H1 (cell line): ENCODE measurements at regions not wholly inside any gene's neighbourhood (a gene's known extent, or its start where the extent isn't known, plus 50 kb on each side); places are given as distances from the start of the nearest gene placed in this dataset.

ENCODE experiments used
- ASH2L ChIP-seq: fragments of 200-600, 300-600 bp; sonication (generic); IDR thresholded peaks from one replicate; pipeline ENCODE4 v1.7.1; 2017; ENCODE audit warnings: low read length

DNA sequence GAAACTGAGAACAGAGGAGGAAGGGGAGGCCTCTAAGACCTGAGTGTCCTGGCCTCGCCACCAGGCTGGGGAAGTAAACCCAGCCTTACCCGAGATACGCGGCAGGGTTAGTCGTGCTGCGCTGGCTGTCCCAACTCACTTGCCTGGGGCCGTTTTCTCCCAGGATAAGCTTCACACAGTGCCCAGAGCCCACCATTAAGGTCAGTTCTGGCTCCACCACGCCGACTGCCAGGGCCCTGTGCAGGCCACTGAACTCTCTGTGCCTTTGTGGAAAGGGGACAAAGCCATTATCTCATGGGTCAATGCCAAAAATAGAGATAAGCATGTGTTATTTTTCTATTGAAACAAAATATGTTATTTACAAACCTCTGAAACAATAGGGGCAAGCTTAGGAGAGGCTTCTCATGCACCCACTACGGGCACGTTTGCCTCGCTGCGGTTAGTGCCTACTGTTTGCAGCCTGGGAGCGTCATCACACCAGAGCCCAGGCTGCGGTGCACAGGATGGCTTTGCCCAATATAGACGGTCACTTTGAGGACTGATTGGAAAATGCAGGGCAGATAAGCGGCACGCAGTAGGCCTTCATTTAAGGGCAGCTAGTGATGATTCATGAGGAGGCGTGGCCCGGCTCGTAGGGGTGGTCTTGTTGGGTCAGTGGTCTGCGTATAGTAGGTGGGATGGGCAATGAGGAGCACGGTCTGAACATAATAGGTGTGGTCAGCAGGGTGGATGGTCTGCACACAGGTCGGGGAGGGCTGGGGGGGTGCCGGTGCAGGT is 242.1 kb downstream of the GLI2 start (continued):
- TF ChIP-seq ASH2L = no peak
